GM23248 (cell line): ENCODE measurements at regions not wholly inside any gene's neighbourhood (a gene's known extent, or its start where the extent isn't known, plus 50 kb on each side); places are given as distances from the start of the nearest gene placed in this dataset.

Experiments
- DNase-seq: peaks from one replicate; pipeline ENCODE4 v3.0.0-alpha.2; 2015
- H2AFZ ChIP-seq: fragments of 200-600 bp; sonication (generic); 2 replicates; pipeline ENCODE4 v1.6.1; 2016; ENCODE audit warnings: antibody characterized with exemption
- H3F3A ChIP-seq: fragments of 200-600 bp; sonication (generic); 2 replicates; pipeline ENCODE4 v1.6.1; 2016; ENCODE audit warnings: mild to moderate bottlenecking, antibody characterized with exemption, mixed run types; ENCODE audit not compliant: insufficient read depth
- H3K27ac ChIP-seq: fragments of 200-600 bp; sonication (generic); 2 replicates; pipeline ENCODE4 v1.5.1; 2016; ENCODE audit warnings: mild to moderate bottlenecking
- H3K27me3 ChIP-seq: fragments of 200-600 bp; sonication (generic); replicated peaks from 2 replicates; pipeline ENCODE4 v1.6.1; 2016; ENCODE audit warnings: mild to moderate bottlenecking; ENCODE audit not compliant: insufficient read depth
- H3K36me3 ChIP-seq: fragments of 200-600 bp; sonication (generic); 2 replicates; pipeline ENCODE4 v1.6.1; 2016; ENCODE audit warnings: low read depth, mild to moderate bottlenecking
- H3K4me1 ChIP-seq: fragments of 200-600 bp; sonication (generic); 2 replicates; pipeline ENCODE4 v1.6.1; 2016; ENCODE audit warnings: mild to moderate bottlenecking; ENCODE audit not compliant: insufficient read depth
- H3K4me2 ChIP-seq: fragments of 200-600 bp; sonication (generic); one replicate; pipeline ENCODE4 v1.6.1; 2016; ENCODE audit warnings: mild to moderate bottlenecking; ENCODE audit not compliant: unreplicated experiment
- H3K4me3 ChIP-seq: fragments of 200-600 bp; sonication (generic); 2 replicates; pipeline ENCODE4 v1.5.1; 2016; ENCODE audit warnings: mild to moderate bottlenecking
- H3K79me2 ChIP-seq: fragments of 200-600 bp; sonication (generic); 2 replicates; pipeline ENCODE4 v1.6.1; 2016; ENCODE audit warnings: mild to moderate bottlenecking; ENCODE audit not compliant: insufficient read depth
- H3K9ac ChIP-seq: fragments of 200-600 bp; sonication (generic); 2 replicates; pipeline ENCODE4 v1.6.1; 2016; ENCODE audit warnings: mild to moderate bottlenecking
- H3K9me2 ChIP-seq: fragments of 200-600 bp; sonication (generic); 2 replicates; pipeline ENCODE4 v1.6.1; 2016; ENCODE audit warnings: mixed run types, mild to moderate bottlenecking, moderate library complexity; ENCODE audit not compliant: insufficient read depth
- H3K9me3 ChIP-seq: fragments of 200-600 bp; sonication (generic); one replicate; pipeline ENCODE4 v1.6.1; 2017; ENCODE audit warnings: low read depth
- H4K20me1 ChIP-seq: fragments of 200-600 bp; sonication (generic); 2 replicates; pipeline ENCODE4 v1.6.0; 2016; ENCODE audit not compliant: insufficient read depth
- EZH2 ChIP-seq: fragments of 200-600 bp; sonication (generic); IDR thresholded peaks from 2 replicates; pipeline ENCODE4 v1.6.1; 2018; ENCODE audit warnings: antibody characterized with exemption, mild to moderate bottlenecking; ENCODE audit not compliant: insufficient read depth, poor library complexity, severe bottlenecking
- EZH2phosphoT487 ChIP-seq: fragments of 200-600 bp; sonication (generic); IDR thresholded peaks from 2 replicates; pipeline ENCODE4 v1.6.1; 2018; ENCODE audit warnings: antibody characterized with exemption, moderate library complexity, mild to moderate bottlenecking, low read depth; ENCODE audit not compliant: insufficient read depth
- WGBS, 2 experiments: methylation state at CpG; one replicate each; pipeline ENCODE4 v1.1.6; 2015 to 2017; ENCODE audit warnings: low lambda C conversion rate in 2 of 2, low coverage in 1 of 2; ENCODE audit errors: missing lambda C conversion rate in 2 of 2; 5-methylcytosine and 5-hydroxymethylcytosine counted together
- in situ Hi-C: fragments of 300-500 bp; cut with MboI; formaldehyde crosslinking; loops from 2 replicates; pipeline ENCODE4 v1.15.0; 2020

- no peaks in the 10 kb centered on the region for H4K20me1 ChIP-seq
- H3K27ac ChIP-seq = no peak overlapping the region
- no peak for TF ChIP-seq EZH2
- no peak for TF ChIP-seq EZH2phosphoT487
- H3F3A ChIP-seq = no peaks in the 10 kb centered on the region
- 39 to 56% methylated on average over 3 of the region's 3 CpGs for WGBS, 2 experiments
- H3K27me3 ChIP-seq = no peaks in the 10 kb centered on the region
- H3K4me1 ChIP-seq = no peaks in the 10 kb centered on the region
- no peaks in the 10 kb centered on the region for H3K36me3 ChIP-seq
- H3K9me2 ChIP-seq = no peaks in the 10 kb centered on the region
- no peak overlapping the region for H3K4me2 ChIP-seq
- no peaks in the 10 kb centered on the region for H3K9me3 ChIP-seq
- no peaks in the 10 kb centered on the region for H3K79me2 ChIP-seq
- no peak for DNase-seq
- no peak overlapping the region for H2AFZ ChIP-seq
- in situ Hi-C loops = no loop called here
- no peak overlapping the region for H3K9ac ChIP-seq
- H3K4me3 ChIP-seq = no peak overlapping the region
Observed at GRCh38 chr2:126446106-126446695, 209.8 kb upstream of the GYPC start.

- H3K79me2 ChIP-seq = no peaks in the 10 kb centered on the region
- WGBS, 2 experiments = 9 to 12% methylated on average over 5 of the region's 5 CpGs
- H4K20me1 ChIP-seq = no peaks in the 10 kb centered on the region
- no peak overlapping the region for H3K4me3 ChIP-seq
- in situ Hi-C loops = no loop called here
- H2AFZ ChIP-seq = no peak overlapping the region
- H3K4me1 ChIP-seq = no peaks in the 10 kb centered on the region
- DNase-seq = no peak
- no peak overlapping the region for H3K27ac ChIP-seq
- H3K27me3 ChIP-seq = no peaks in the 10 kb centered on the region
- no peak overlapping the region for H3K4me2 ChIP-seq
- H3K9me3 ChIP-seq = no peaks in the 10 kb centered on the region
- H3K36me3 ChIP-seq = no peaks in the 10 kb centered on the region
- H3F3A ChIP-seq = no peaks in the 10 kb centered on the region
- H3K9ac ChIP-seq = no peak overlapping the region
- H3K9me2 ChIP-seq = no peaks in the 10 kb centered on the region
- TF ChIP-seq EZH2phosphoT487 = no peak
- no peak for TF ChIP-seq EZH2
Observed at GRCh38 chr2:126448611-126449010, 207.3 kb upstream of the GYPC start.

GRCh38 chr2:126449677-126450076 is 206.3 kb upstream of the GYPC start:
- TF ChIP-seq EZH2phosphoT487 = no peak
- no peak for TF ChIP-seq EZH2
- no peak for DNase-seq
- Histone ChIP-seq H3K9me2 (no peaks in the 10 kb centered on the region), H3F3A (no peaks in the 10 kb centered on the region), H3K9ac (no peak overlapping the region), H3K4me2 (no peak overlapping the region), H3K36me3 (no peaks in the 10 kb centered on the region), H3K9me3 (no peaks in the 10 kb centered on the region), H3K27ac (no peak overlapping the region), H3K27me3 (no peaks in the 10 kb centered on the region), H4K20me1 (no peaks in the 10 kb centered on the region), H2AFZ (no peak overlapping the region), H3K79me2 (no peaks in the 10 kb centered on the region), H3K4me1 (no peaks in the 10 kb centered on the region), H3K4me3 (no peak overlapping the region)
- WGBS, 2 experiments = 0 to 7% methylated on average over 2 of the region's 2 CpGs
- in situ Hi-C loops = no loop called here

GRCh38 chr2:126463892-126464674 is 191.9 kb upstream of the GYPC start:
- in situ Hi-C loops = no loop called here

More at GRCh38 chr2:126463892-126464674, 191.9 kb upstream of the GYPC start:
- Histone ChIP-seq H3K9ac (no peak overlapping the region), H3F3A (no peaks in the 10 kb centered on the region), H3K9me3 (no peaks in the 10 kb centered on the region), H3K27ac (no peak overlapping the region), H3K4me3 (no peak overlapping the region), H3K4me1 (no peaks in the 10 kb centered on the region), H3K79me2 (no peaks in the 10 kb centered on the region), H3K4me2 (no peak overlapping the region), H3K9me2 (no peaks in the 10 kb centered on the region), H4K20me1 (no peaks in the 10 kb centered on the region), H2AFZ (no peak overlapping the region), H3K36me3 (no peaks in the 10 kb centered on the region), H3K27me3 (no peaks in the 10 kb centered on the region)
- DNase-seq = no peak
- WGBS, 2 experiments = 25 to 31% methylated on average over 8 of the region's 8 CpGs
- TF ChIP-seq EZH2 (no peak), EZH2phosphoT487 (no peak)
